Muscle layer of duodenum (tissue), 2 donors: ENCODE measurements at regions not wholly inside any gene's neighbourhood (a gene's known extent, or its start where the extent isn't known, plus 50 kb on each side); places are given as distances from the start of the nearest gene placed in this dataset.
"Not testable (repeated sequence)": the region's sequence is repeated elsewhere in the genome, so short reads cannot be mapped to it uniquely, and the experiment has no call there.

ENCODE experiments used
- H3K27ac ChIP-seq: one replicate; pipeline ENCODE4 v1.7.0; 2013; ENCODE audit warnings: mild to moderate bottlenecking, low read length
- H3K27me3 ChIP-seq: one replicate; pipeline ENCODE4 v1.7.0; 2013; ENCODE audit warnings: low read depth, mild to moderate bottlenecking, control low read depth, low read length
- H3K36me3 ChIP-seq, 2 donors: one replicate each; pipeline ENCODE4 v1.7.0; 2013; ENCODE audit warnings: low read length in 2 of 2, control low read depth in 1 of 2, mild to moderate bottlenecking in 1 of 2; ENCODE audit not compliant: insufficient read depth in 2 of 2, control insufficient read depth in 1 of 2
- H3K4me1 ChIP-seq, 2 donors: one replicate each; pipeline ENCODE4 v1.7.0; 2013; ENCODE audit warnings: low read length in 2 of 2, mild to moderate bottlenecking in 2 of 2, control low read depth in 1 of 2, moderate library complexity in 1 of 2; ENCODE audit not compliant: insufficient read depth in 2 of 2, control insufficient read depth in 1 of 2
- H3K4me3 ChIP-seq, 2 donors: one replicate each; pipeline ENCODE4 v1.7.0; 2013; ENCODE audit warnings: low read length in 2 of 2, low read depth in 1 of 2, mild to moderate bottlenecking in 1 of 2
- H3K9me3 ChIP-seq, 2 donors: one replicate each; pipeline ENCODE4 v1.7.0; 2013; ENCODE audit warnings: low read length in 2 of 2, control low read depth in 1 of 2, mild to moderate bottlenecking in 1 of 2; ENCODE audit not compliant: control insufficient read depth in 1 of 2
- donor health status: healthy.

DNA sequence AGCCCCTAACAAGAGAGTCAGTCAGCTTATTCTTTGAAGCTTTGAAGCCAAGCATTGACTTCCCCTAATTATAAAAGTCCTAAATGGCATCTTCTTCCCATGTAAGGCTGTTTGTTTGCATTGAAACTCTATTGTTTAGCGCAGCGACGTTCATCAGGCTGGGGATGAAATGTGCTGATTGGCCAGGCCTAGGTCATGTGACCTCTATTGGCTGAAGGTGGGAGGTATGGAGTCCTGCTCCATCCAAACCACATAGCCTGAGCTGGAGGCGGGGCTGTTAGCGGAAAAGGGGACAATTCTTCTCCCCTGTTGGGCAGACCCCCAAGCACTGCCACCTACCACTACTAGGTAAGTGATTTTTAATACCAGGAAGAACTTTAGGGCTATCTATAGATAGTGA lies 145.3 kb upstream of the PRR23C start:
- no peaks in the 10 kb centered on the region for H3K27me3 ChIP-seq
- H3K9me3 ChIP-seq, result no peaks in the 10 kb centered on the region
- no peak overlapping the region for H3K27ac ChIP-seq
- no peaks in the 10 kb centered on the region for H3K36me3 ChIP-seq
- H3K4me3 ChIP-seq, result no peak overlapping the region
- no peaks in the 10 kb centered on the region for H3K4me1 ChIP-seq

DNA sequence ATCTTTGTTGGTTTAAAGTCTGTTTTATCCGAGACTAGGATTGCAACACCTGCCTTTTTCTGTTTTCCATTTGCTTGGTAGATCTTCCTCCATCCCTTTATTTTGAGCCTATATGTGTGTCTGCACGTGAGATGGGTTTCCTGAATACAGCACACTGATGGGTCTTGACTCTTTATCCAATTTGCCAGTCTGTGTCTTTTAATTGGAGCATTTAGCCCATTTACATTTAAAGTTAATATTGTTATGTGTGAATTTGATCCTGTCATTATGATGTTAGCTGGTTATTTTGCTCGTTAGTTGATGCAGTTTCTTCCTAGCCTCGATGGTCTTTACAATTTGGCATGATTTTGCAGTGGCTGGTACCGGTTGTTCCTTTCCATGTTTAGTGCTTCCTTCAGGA lies 149.4 kb upstream of the MRPS22 start:
- H3K27me3 ChIP-seq, H3K36me3 ChIP-seq, H3K4me1 ChIP-seq, H3K4me3 ChIP-seq, H3K9me3 ChIP-seq, H3K27ac ChIP-seq: not testable (repeated sequence)

DNA sequence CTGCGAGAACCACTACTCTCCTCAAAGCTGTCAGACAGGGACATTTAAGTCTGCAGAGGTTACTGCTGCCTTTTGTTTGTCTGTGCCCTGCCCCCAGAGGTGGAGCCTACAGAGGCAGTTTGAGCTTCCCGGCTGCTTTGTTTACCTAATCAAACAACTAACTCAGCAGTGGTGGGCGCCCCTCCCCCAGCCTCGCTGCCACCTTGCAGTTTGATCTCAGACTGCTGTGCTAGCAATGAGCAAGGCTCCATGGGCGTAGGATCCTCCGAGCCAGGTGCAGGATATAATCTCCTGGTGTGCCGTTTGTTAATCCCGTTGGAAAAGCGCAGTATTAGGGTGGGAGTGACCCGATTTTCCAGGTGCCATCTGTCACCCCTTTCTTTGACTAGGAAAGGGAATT lies 147.7 kb upstream of the MRPS22 start:
- not testable (repeated sequence) for H3K27me3 ChIP-seq, H3K27ac ChIP-seq, H3K4me1 ChIP-seq, H3K4me3 ChIP-seq, H3K9me3 ChIP-seq, H3K36me3 ChIP-seq

DNA sequence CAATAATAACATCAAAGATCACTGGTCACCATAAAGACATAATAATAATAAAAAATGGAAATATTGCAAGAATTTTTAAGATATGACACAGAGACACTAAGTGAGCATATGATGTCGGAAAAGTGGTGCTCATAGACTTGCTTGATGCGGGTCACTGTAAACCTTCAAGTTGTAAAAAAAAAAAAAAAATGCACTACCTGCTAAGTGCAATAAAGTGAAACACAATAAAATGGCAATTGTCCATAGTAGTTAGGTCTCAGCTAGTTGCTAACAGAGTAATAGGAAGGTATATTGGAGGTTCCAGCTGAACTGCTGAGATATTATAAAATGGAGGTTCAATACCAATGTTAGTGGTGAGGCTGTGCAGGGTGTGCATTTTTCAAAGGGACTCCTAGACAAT lies 146.6 kb upstream of the MRPS22 start:
- H3K4me1 ChIP-seq, result peaks cover 0 to 7% of the 10 kb centered on the region in 2 donors
- H3K27ac ChIP-seq, result no peak overlapping the region
- no peaks in the 10 kb centered on the region for H3K9me3 ChIP-seq
- H3K4me3 ChIP-seq, result no peak overlapping the region
- H3K27me3 ChIP-seq, result no peaks in the 10 kb centered on the region
- H3K36me3 ChIP-seq, result no peaks in the 10 kb centered on the region

DNA sequence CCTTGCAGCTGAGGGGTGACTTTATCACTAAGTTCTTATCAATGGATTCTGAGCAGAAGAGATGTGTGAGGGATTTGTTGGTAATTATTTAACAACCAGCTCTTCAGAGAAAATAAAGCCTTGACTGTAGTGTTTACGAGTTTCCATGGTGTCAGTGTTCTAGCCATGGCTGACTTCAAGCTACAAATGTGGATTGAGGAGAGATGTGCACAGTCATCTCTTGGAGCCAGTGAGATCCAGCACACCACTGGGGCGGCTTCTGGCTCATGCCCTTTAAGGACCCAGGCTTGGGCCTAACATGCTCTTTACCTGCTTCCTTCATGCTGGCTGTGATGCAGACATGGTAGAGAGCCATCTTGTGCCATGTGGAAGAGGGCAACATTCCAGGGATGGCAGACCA lies 145.6 kb upstream of the MRPS22 start:
- Histone ChIP-seq H3K9me3 (no peaks in the 10 kb centered on the region), H3K27me3 (no peaks in the 10 kb centered on the region), H3K4me3 (no peak overlapping the region), H3K27ac (no peak overlapping the region), H3K4me1 (peaks cover 0 to 7% of the 10 kb centered on the region in 2 donors), H3K36me3 (no peaks in the 10 kb centered on the region)

DNA sequence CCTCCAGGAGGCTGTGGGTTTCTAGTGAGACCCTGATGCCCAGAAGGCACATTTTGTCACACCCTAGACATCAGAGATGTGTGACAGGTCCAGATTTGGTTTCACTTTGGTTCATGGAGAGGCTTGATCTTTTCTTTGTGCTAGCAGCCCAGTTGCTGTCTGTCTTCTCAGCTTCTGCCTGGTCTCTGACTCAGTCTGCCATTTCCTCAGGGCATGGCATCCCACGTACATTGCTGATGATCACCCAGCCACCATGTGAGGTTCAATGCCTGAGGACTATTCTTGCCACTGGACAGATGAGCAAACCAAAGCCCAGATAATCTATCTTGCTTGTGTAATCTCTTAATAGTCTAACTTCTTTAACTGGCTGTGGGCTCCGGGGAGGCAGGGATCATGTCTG lies 144.9 kb upstream of the MRPS22 start:
- H3K9me3 ChIP-seq, result no peaks in the 10 kb centered on the region
- no peak overlapping the region for H3K27ac ChIP-seq
- no peak overlapping the region for H3K4me3 ChIP-seq
- H3K27me3 ChIP-seq, result no peaks in the 10 kb centered on the region
- no peaks in the 10 kb centered on the region for H3K36me3 ChIP-seq
- H3K4me1 ChIP-seq, result peaks cover 0 to 7% of the 10 kb centered on the region in 2 donors

DNA sequence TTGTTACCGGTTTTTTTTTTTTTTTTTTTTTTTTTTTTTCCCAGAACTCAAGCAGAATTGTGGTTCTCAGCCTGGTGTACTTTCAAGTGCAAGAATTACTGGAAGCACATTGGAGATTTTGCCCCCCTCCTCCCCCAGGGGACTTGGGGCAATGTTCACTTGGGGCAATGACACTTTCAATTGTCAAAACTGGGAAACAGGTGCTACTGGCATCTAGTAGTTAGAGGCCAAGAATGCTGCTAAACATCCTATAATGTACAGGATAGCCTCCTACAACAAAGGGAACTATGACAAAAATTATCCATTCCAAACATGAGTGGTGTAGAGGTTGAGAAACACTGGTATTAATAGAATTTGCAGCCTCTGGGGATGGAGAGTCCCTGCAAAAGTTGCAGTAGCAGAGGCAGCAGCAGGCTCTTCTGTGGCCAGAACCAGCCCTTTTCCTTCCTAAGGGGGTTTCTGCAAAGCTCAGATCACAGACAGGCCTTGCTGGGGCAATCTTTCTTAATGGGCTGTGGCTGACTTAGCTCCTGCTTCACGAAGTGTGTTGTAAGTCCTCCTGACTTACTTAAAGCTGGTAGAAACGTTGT lies 144.3 kb upstream of the MRPS22 start:
- Histone ChIP-seq H3K36me3 (no peaks in the 10 kb centered on the region), H3K9me3 (no peaks in the 10 kb centered on the region), H3K27ac (no peak overlapping the region), H3K27me3 (no peaks in the 10 kb centered on the region), H3K4me1 (peaks cover 0 to 7% of the 10 kb centered on the region in 2 donors), H3K4me3 (no peak overlapping the region)

DNA sequence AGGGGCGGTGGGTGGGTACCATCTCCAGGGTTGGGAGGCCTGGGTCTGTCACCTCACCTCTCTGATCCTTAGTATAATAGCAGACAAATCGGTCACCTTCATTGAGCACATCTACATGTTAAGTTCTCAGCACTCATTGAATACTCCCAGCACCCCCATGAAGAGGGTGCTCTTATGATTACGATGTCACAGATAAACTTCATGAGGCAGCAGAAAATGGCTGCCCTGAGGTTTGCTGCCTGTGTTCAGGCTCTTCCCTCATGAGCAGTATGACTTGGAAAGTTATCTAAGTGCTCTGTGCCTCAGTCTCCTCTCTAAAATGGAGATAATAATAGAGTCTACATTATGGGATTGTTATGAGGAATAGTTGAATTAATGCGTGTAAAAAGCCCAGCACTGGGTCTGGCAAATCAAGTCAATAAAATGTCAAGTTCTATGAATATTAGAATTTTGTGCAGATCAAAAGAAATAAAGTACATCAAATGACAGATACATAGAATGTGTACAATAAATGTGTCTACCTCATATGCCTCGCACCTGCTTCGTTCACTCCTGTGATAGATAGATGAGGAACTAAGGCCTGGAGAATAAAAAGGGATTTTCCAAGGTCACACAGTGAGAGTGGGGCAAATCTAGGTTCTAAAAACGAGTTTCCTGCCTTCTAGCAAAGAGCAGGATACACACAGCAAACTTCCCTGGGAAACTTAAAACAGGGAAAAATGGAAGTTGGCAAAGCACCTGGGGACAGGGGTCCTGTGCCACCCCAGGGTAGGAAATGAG lies 142.2 kb upstream of the MRPS22 start:
- H3K4me1 ChIP-seq, result peaks cover 0 to 7% of the 10 kb centered on the region in 2 donors
- no peaks in the 10 kb centered on the region for H3K27me3 ChIP-seq
- H3K27ac ChIP-seq, result no peak overlapping the region
- no peaks in the 10 kb centered on the region for H3K9me3 ChIP-seq
- H3K4me3 ChIP-seq, result no peak overlapping the region
- no peaks in the 10 kb centered on the region for H3K36me3 ChIP-seq

DNA sequence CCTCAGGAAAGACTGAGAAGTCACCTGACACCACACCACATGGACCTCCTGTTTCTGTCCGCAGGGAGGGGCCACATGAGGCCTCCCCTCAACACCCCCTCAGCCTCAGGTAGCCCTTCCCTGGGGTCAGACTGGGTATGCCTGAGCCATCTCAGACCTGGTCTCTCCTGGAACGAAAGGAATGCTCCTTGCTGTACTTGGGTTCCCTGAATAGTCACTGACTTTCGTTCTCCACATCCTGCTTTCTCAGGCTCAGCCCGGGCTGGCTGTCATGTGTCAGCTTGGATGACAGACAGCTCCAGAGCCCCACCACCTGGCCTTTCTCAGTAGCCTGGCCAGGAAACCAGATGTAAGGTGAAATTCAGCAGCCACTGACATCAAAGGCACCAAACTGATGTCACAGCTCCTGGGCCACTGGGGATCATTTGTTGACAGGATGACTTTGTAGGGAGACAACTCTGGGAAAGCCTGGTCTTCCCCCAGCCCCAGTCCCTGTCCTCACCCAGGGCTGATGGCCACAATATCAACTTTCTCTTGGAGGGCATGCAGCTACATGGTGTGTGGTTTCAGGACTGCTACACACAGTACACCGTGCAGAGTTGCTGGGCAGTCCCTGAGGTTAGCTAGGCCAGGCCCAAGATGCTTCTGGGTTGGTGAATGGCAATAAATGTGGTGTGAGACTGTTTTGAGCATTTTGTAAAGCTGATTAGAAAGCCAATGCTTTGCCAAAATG lies 141.4 kb upstream of the MRPS22 start:
- Histone ChIP-seq H3K27ac (no peak overlapping the region), H3K4me3 (no peak overlapping the region), H3K4me1 (peaks cover 0 to 7% of the 10 kb centered on the region in 2 donors), H3K36me3 (no peaks in the 10 kb centered on the region), H3K9me3 (no peaks in the 10 kb centered on the region), H3K27me3 (no peaks in the 10 kb centered on the region)

DNA sequence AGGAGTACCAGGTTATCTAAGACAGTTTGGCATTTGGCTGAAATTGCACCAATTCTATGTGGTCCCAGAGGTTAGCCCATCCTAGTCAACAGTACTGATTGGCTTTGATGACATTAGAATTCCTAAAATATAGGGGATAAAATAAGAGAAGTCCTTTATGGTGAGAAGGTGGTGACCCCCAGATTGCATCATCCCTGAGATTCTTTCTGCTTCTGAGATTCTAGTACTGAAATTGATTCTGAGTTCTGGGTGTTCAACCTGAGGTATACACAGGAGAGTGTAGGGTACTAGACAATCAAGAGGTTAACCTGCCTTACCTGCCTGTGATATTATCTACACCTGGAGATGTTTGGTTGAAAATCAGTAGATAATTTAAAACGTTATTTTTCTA lies 140.9 kb upstream of the MRPS22 start:
- Histone ChIP-seq H3K4me3 (no peak overlapping the region), H3K27me3 (no peaks in the 10 kb centered on the region), H3K4me1 (peaks cover 0 to 7% of the 10 kb centered on the region in 2 donors), H3K9me3 (no peaks in the 10 kb centered on the region), H3K36me3 (no peaks in the 10 kb centered on the region), H3K27ac (no peak overlapping the region)

DNA sequence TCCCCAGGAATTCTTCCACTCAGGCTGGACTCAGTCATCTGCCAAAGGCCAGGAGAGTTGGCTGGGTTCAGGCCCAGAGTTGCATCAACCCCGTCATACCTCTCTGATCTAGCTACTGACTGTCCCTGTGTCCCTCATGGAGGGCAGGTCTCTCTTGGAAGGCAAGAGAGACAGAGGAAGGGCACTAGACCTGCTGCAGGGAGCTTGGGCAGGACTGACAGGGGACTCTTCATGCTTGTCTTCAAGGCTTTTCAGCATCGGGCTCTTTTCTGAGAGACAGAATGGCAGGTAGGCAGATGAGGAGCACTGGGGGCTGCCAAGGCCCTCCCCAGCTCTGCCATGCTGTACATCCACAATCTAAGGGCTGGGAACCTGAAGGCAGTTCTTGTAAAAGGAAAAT lies 140.1 kb upstream of the MRPS22 start:
- Histone ChIP-seq H3K9me3 (no peaks in the 10 kb centered on the region), H3K27me3 (no peaks in the 10 kb centered on the region), H3K36me3 (no peaks in the 10 kb centered on the region), H3K4me3 (no peak overlapping the region), H3K27ac (no peak overlapping the region), H3K4me1 (peaks cover 0 to 7% of the 10 kb centered on the region in 2 donors)
